Tibial nerve (tissue), 4 donors: ENCODE measurements at regions not wholly inside any gene's neighbourhood (a gene's known extent, or its start where the extent isn't known, plus 50 kb on each side); places are given as distances from the start of the nearest gene placed in this dataset.

ENCODE experiments used
- DNase-seq, 2 donors: peaks; one replicate each; pipeline ENCODE4 v3.0.0-alpha.2; 2019; ENCODE audit warnings: low spot score in 2 of 2
- H3K27ac ChIP-seq, 4 donors: fragments of 200-600 bp; sonication (generic) in 3 of 4; one replicate each; pipeline ENCODE4 v1.5.1; 2017 to 2019; ENCODE audit warnings: mild to moderate bottlenecking in 1 of 4
- H3K27me3 ChIP-seq, 2 donors: fragments of 200-600 bp; sonication (generic) in 1 of 2; one replicate each; pipeline versions ENCODE4 v1.5.1 to v1.6.0; 2017 to 2019
- H3K36me3 ChIP-seq, 3 donors: fragments of 200-600 bp; sonication (generic); one replicate each; pipeline ENCODE4 v1.5.1; 2018 to 2019
- H3K4me1 ChIP-seq, 4 donors: fragments of 200-600 bp; sonication (generic) in 3 of 4; one replicate each; pipeline ENCODE4 v1.5.1; 2017 to 2019
- H3K4me3 ChIP-seq, 4 donors: fragments of 200-600 bp; sonication (generic) in 3 of 4; one replicate each; pipeline ENCODE4 v1.5.1; 2017 to 2019; ENCODE audit warnings: mild to moderate bottlenecking in 1 of 4, moderate library complexity in 1 of 4
- H3K9me3 ChIP-seq, 4 donors: fragments of 200-600 bp; sonication (generic) in 3 of 4; one replicate each; pipeline ENCODE4 v1.5.1; 2017 to 2019
- CTCF ChIP-seq, 5 experiments: fragments of 200-600 bp in 3 of 5; fragments of 450-650 bp in 2 of 5; sonication (generic) in 3 of 5; IDR thresholded peaks; one replicate each; pipeline ENCODE4 v1.5.1; 2016 to 2019; ENCODE audit warnings: antibody characterized with exemption in 5 of 5, mild to moderate bottlenecking in 3 of 5, moderate library complexity in 2 of 5
- EP300 ChIP-seq, 2 donors: sonication (generic); formaldehyde crosslinking; IDR thresholded peaks; one replicate each; pipeline ENCODE4 v1.6.1; 2017; ENCODE audit warnings: antibody characterized with exemption in 2 of 2, mild to moderate bottlenecking in 1 of 2
- POLR2A ChIP-seq, 2 donors: fragments of 450-650 bp; IDR thresholded peaks; one replicate each; pipeline ENCODE4 v1.6.1; 2017; ENCODE audit warnings: antibody characterized with exemption in 2 of 2, mild to moderate bottlenecking in 2 of 2, moderate library complexity in 2 of 2
- WGBS, 2 donors: methylation state at CpG; one replicate each; pipeline ENCODE4 v1.1.5; 2018; 5-methylcytosine and 5-hydroxymethylcytosine counted together

- Histone ChIP-seq H3K36me3 (no peaks in the 10 kb centered on the region), H3K9me3 (peaks cover 0 to 5% (median 0%) of the 10 kb centered on the region in 4 donors), H3K4me3 (no peak overlapping the region), H3K27ac (no peak overlapping the region), H3K27me3 (no peaks in the 10 kb centered on the region), H3K4me1 (no peaks in the 10 kb centered on the region)
- TF ChIP-seq CTCF (IDR thresholded peaks at IDR 0.05) (no peak), EP300 (IDR thresholded peaks at IDR 0.05) (no peak), POLR2A (IDR thresholded peaks at IDR 0.05) (no peak)
- DNase-seq: no peak
- 91 to 98% methylated on average over 2 of the region's 2 CpGs for WGBS, 2 donors
Observed at GRCh38 chr7:9680713-9681112, 1247.3 kb downstream of the NXPH1 start.

GRCh38 chr7:9681284-9681683 lies 1247.9 kb downstream of the NXPH1 start:
- TF ChIP-seq CTCF (IDR thresholded peaks at IDR 0.05) (no peak), EP300 (IDR thresholded peaks at IDR 0.05) (no peak), POLR2A (IDR thresholded peaks at IDR 0.05) (no peak)
- Histone ChIP-seq H3K4me1 (no peaks in the 10 kb centered on the region), H3K27me3 (no peaks in the 10 kb centered on the region), H3K36me3 (no peaks in the 10 kb centered on the region), H3K9me3 (peaks cover 0 to 5% (median 0%) of the 10 kb centered on the region in 4 donors), H3K4me3 (no peak overlapping the region), H3K27ac (no peak overlapping the region)
- WGBS, 2 donors: 80 to 84% methylated on average over 4 of the region's 4 CpGs
- DNase-seq: no peak

- 90 to 94% methylated on average over 2 of the region's 2 CpGs for WGBS, 2 donors
- Histone ChIP-seq H3K36me3 (no peaks in the 10 kb centered on the region), H3K27me3 (no peaks in the 10 kb centered on the region), H3K4me3 (no peak overlapping the region), H3K9me3 (peaks cover 0 to 6% (median 0%) of the 10 kb centered on the region in 4 donors), H3K27ac (no peak overlapping the region), H3K4me1 (no peaks in the 10 kb centered on the region)
- TF ChIP-seq CTCF (IDR thresholded peaks at IDR 0.05) (no peak), POLR2A (IDR thresholded peaks at IDR 0.05) (no peak), EP300 (IDR thresholded peaks at IDR 0.05) (no peak)
- DNase-seq: no peak
Observed at GRCh38 chr7:9691286-9691685, 1257.9 kb downstream of the NXPH1 start.

- H3K36me3 ChIP-seq: no peaks in the 10 kb centered on the region
- H3K27me3 ChIP-seq: no peaks in the 10 kb centered on the region
- H3K4me3 ChIP-seq: no peak overlapping the region
- peaks cover 0 to 5% (median 0%) of the 10 kb centered on the region in 4 donors for H3K9me3 ChIP-seq
- H3K4me1 ChIP-seq: no peaks in the 10 kb centered on the region
- DNase-seq: no peak
- TF ChIP-seq CTCF (IDR thresholded peaks at IDR 0.05) (no peak), POLR2A (IDR thresholded peaks at IDR 0.05) (no peak), EP300 (IDR thresholded peaks at IDR 0.05) (no peak)
- H3K27ac ChIP-seq: no peak overlapping the region
Observed at GRCh38 chr7:9698375-9698774, 1265.0 kb downstream of the NXPH1 start.

GRCh38 chr7:9709216-9709615 lies 1264.5 kb upstream of the PHF14 start:
- no peak for DNase-seq
- Histone ChIP-seq H3K9me3 (no peaks in the 10 kb centered on the region), H3K4me1 (no peaks in the 10 kb centered on the region), H3K27ac (no peak overlapping the region), H3K36me3 (no peaks in the 10 kb centered on the region), H3K4me3 (no peak overlapping the region), H3K27me3 (no peaks in the 10 kb centered on the region)
- 82 to 86% methylated on average over 1 of the region's 1 CpG for WGBS, 2 donors
- TF ChIP-seq EP300 (IDR thresholded peaks at IDR 0.05) (no peak), CTCF (IDR thresholded peaks at IDR 0.05) (no peak), POLR2A (IDR thresholded peaks at IDR 0.05) (no peak)
